Caco-2 (cell line): ENCODE measurements at regions not wholly inside any gene's neighbourhood (a gene's known extent, or its start where the extent isn't known, plus 50 kb on each side); places are given as distances from the start of the nearest gene placed in this dataset.

Experiments
- BruUV-seq: library from RNA; stranded (reverse); fragments of 400-500 nt; replicated peaks from 2 replicates; lab custom pipeline; 2021; lab: Mats Ljungman, UMichigan
- CTCF ChIA-PET: fragments of 300-600 bp; sonication (Branson Sonifier 250); formaldehyde crosslinking; loops from one replicate; lab custom pipeline; 2022; ENCODE audit warnings: antibody characterized with exemption; lab: Charles Lee
- POLR2A ChIA-PET: fragments of 300-600 bp; sonication (Branson Sonifier 250); formaldehyde crosslinking; loops from one replicate; lab custom pipeline; 2022; ENCODE audit warnings: antibody characterized with exemption; lab: Charles Lee
- DNase-seq, 2 experiments: peaks; one replicate each; pipeline versions ENCODE4 v3.0.0 to v3.0.0-alpha.2; 2020 to 2022
- H3K27me3 ChIP-seq: replicated peaks from 2 replicates; pipeline ENCODE4 v1.6.0; 2011; ENCODE audit warnings: low read length; ENCODE audit not compliant: control insufficient read depth, insufficient read depth
- H3K36me3 ChIP-seq: 2 replicates; pipeline ENCODE4 v1.5.1; 2011; ENCODE audit warnings: low read length; ENCODE audit not compliant: control insufficient read depth, insufficient read depth
- H3K4me1 ChIP-seq: fragments of 250-450 bp; sonication (Bioruptor Pico); 2 replicates; pipeline ENCODE4 v1.5.1; 2020; ENCODE audit warnings: mild to moderate bottlenecking
- H3K4me3 ChIP-seq: 2 replicates; pipeline ENCODE4 v1.5.1; 2011; ENCODE audit warnings: low read depth, mild to moderate bottlenecking, control low read depth, low read length
- H3K9me3 ChIP-seq: fragments of 250-450 bp; sonication (Bioruptor Pico); 2 replicates; pipeline ENCODE4 v1.5.1; 2020; ENCODE audit warnings: mild to moderate bottlenecking, moderate library complexity
- H3K27ac Mint-ChIP-seq: one replicate; pipeline ENCODE4 v1.8.0; 2022; ENCODE audit warnings: mixed read lengths; ENCODE audit not compliant: unreplicated experiment
- H3K27me3 Mint-ChIP-seq: one replicate; pipeline ENCODE4 v1.8.0; 2022; ENCODE audit warnings: mixed read lengths; ENCODE audit not compliant: insufficient read depth, unreplicated experiment
- H3K36me3 Mint-ChIP-seq: one replicate; pipeline ENCODE4 v1.8.0; 2022; ENCODE audit warnings: mild to moderate bottlenecking, mixed read lengths; ENCODE audit not compliant: insufficient read depth, unreplicated experiment
- H3K4me1 Mint-ChIP-seq: one replicate; pipeline ENCODE4 v1.8.0; 2022; ENCODE audit warnings: low read depth, mixed read lengths; ENCODE audit not compliant: unreplicated experiment
- H3K4me3 Mint-ChIP-seq: one replicate; pipeline ENCODE4 v1.8.0; 2022; ENCODE audit warnings: mild to moderate bottlenecking, moderate library complexity, mixed read lengths; ENCODE audit not compliant: unreplicated experiment
- H3K9me3 Mint-ChIP-seq: one replicate; pipeline ENCODE4 v1.8.0; 2022; ENCODE audit warnings: mixed read lengths; ENCODE audit not compliant: unreplicated experiment
- CTCF ChIP-seq, 2 experiments: fragments of 200-600 bp in 1 of 2; IDR thresholded peaks; 1 replicate in 1 of 2; 2 replicates in 1 of 2; pipeline versions ENCODE4 v1.5.1 to v1.8.0; 2011 to 2022; ENCODE audit warnings: antibody characterized with exemption in 1 of 2, control low read depth in 1 of 2, inconsistent platforms in 1 of 2, low read depth in 1 of 2, low read length in 1 of 2, mild to moderate bottlenecking in 1 of 2, moderate library complexity in 1 of 2; ENCODE audit not compliant: insufficient read depth in 1 of 2, severe bottlenecking in 1 of 2, unreplicated experiment in 1 of 2
- intact Hi-C: fragments of 100-400 bp; cut with micrococcal nuclease; formaldehyde crosslinking; loops from one replicate; pipeline ENCODE4 v1.10.0; 2022; ENCODE audit not compliant: unreplicated experiment

GRCh38 chr19:28258829-28259228 lies 954.1 kb downstream of the UQCRFS1 start:
- BruUV-seq: no TSS peak
- CTCF ChIA-PET: no interaction called here

GRCh38 chr19:28257396-28257795 lies 955.6 kb downstream of the UQCRFS1 start:
- Histone ChIP-seq H3K9me3 (peaks cover 7% of the 10 kb centered on the region; the same call in 1 of the 2 replicates), H3K27me3 (no peaks in the 10 kb centered on the region), H3K4me3 (no peak overlapping the region), H3K36me3 (no peaks in the 10 kb centered on the region), H3K4me1 (no peaks in the 10 kb centered on the region)
- Mint-ChIP-seq H3K4me3 (no peak overlapping the region), H3K36me3 (peaks cover 2% of the 10 kb centered on the region), H3K27me3 (no peaks in the 10 kb centered on the region), H3K9me3 (peaks cover 7% of the 10 kb centered on the region), H3K27ac (no peak overlapping the region), H3K4me1 (no peaks in the 10 kb centered on the region)
- no peak for TF ChIP-seq CTCF (IDR thresholded peaks at IDR 0.05; ENCODE audit: insufficient read depth in 1 of 2, low read depth in 1 of 2, low read length in 1 of 2, severe bottlenecking in 1 of 2, unreplicated experiment in 1 of 2)
- BruUV-seq: no TSS peak
- DNase-seq: no peak
- ChIA-PET POLR2A (no interaction called here), CTCF (no interaction called here)
- intact Hi-C loops: no loop called here

More at GRCh38 chr19:28258829-28259228, 954.1 kb downstream of the UQCRFS1 start:
- TF ChIP-seq CTCF (IDR thresholded peaks at IDR 0.05; ENCODE audit: insufficient read depth in 1 of 2, low read depth in 1 of 2, low read length in 1 of 2, severe bottlenecking in 1 of 2, unreplicated experiment in 1 of 2): no peak
- Histone ChIP-seq H3K4me1 (no peaks in the 10 kb centered on the region), H3K9me3 (peaks cover 9% of the 10 kb centered on the region; the same call in 1 of the 2 replicates), H3K36me3 (no peaks in the 10 kb centered on the region), H3K4me3 (no peak overlapping the region), H3K27me3 (no peaks in the 10 kb centered on the region)
- H3K36me3 Mint-ChIP-seq: peaks cover 5% of the 10 kb centered on the region
- H3K4me1 Mint-ChIP-seq: no peaks in the 10 kb centered on the region
- H3K4me3 Mint-ChIP-seq: no peak overlapping the region
- no peak for DNase-seq
- POLR2A ChIA-PET: no interaction called here
- H3K27ac Mint-ChIP-seq: no peak overlapping the region
- intact Hi-C loops: no loop called here
- H3K9me3 Mint-ChIP-seq: peaks cover 21% of the 10 kb centered on the region
- no peaks in the 10 kb centered on the region for H3K27me3 Mint-ChIP-seq

- H3K4me3 Mint-ChIP-seq: no peak overlapping the region
- H3K27me3 ChIP-seq: no peaks in the 10 kb centered on the region
- no peaks in the 10 kb centered on the region for H3K36me3 ChIP-seq
- H3K4me3 ChIP-seq: no peak overlapping the region
- ChIA-PET POLR2A (no interaction called here), CTCF (no interaction called here)
- TF ChIP-seq CTCF (IDR thresholded peaks at IDR 0.05; ENCODE audit: insufficient read depth in 1 of 2, low read depth in 1 of 2, low read length in 1 of 2, severe bottlenecking in 1 of 2, unreplicated experiment in 1 of 2): no peak
- H3K36me3 Mint-ChIP-seq: no peaks in the 10 kb centered on the region
- no peaks in the 10 kb centered on the region for H3K9me3 Mint-ChIP-seq
- no peak for DNase-seq
- H3K4me1 Mint-ChIP-seq: no peaks in the 10 kb centered on the region
- no peaks in the 10 kb centered on the region for H3K4me1 ChIP-seq
- no TSS peak for BruUV-seq
- no peaks in the 10 kb centered on the region for H3K9me3 ChIP-seq
- no peak overlapping the region for H3K27ac Mint-ChIP-seq
- H3K27me3 Mint-ChIP-seq: no peaks in the 10 kb centered on the region
- intact Hi-C loops: loop anchor here (10.0 kb wide), 1 partner anchor 272 kb away; no protein-coding TSS in a partner anchor
These were observed 965.7 kb downstream of the UQCRFS1 start for GRCh38 chr19:28247243-28247642.
